ENCODE measurements at regions not wholly inside any gene's neighbourhood (a gene's known extent, or its start where the extent isn't known, plus 50 kb on each side); places are given as distances from the start of the nearest gene placed in this dataset.

GRCh38 chr3:178381971-178382448 is 154.2 kb upstream of the KCNMB2 start:
- H3K4me3 ChIP-seq: no peak overlapping the region
- H3K36me3 ChIP-seq: no peaks in the 10 kb centered on the region
- no peak overlapping the region for H3K27ac ChIP-seq
- no peaks in the 10 kb centered on the region for H3K27me3 ChIP-seq
- intact Hi-C loops (cut with DNase I; ENCODE audit: low total_unique reads): no loop called here
- peaks cover 0 to 6% of the 10 kb centered on the region in 2 donors for H3K4me1 ChIP-seq
- DNase-seq (ENCODE audit: low spot score in 2 of 2): no peak
- TF ChIP-seq, protein P1, sequence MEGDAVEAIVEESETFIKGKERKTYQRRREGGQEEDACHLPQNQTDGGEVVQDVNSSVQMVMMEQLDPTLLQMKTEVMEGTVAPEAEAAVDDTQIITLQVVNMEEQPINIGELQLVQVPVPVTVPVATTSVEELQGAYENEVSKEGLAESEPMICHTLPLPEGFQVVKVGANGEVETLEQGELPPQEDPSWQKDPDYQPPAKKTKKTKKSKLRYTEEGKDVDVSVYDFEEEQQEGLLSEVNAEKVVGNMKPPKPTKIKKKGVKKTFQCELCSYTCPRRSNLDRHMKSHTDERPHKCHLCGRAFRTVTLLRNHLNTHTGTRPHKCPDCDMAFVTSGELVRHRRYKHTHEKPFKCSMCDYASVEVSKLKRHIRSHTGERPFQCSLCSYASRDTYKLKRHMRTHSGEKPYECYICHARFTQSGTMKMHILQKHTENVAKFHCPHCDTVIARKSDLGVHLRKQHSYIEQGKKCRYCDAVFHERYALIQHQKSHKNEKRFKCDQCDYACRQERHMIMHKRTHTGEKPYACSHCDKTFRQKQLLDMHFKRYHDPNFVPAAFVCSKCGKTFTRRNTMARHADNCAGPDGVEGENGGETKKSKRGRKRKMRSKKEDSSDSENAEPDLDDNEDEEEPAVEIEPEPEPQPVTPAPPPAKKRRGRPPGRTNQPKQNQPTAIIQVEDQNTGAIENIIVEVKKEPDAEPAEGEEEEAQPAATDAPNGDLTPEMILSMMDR (IDR thresholded peaks at IDR 0.05): no peak
- TF ChIP-seq POLR2AphosphoS5 (IDR thresholded peaks at IDR 0.05) (no peak), POLR2A (IDR thresholded peaks at IDR 0.05) (no peak)
- H3K9me3 ChIP-seq: no peaks in the 10 kb centered on the region

- no peaks in the 10 kb centered on the region for H3K27me3 ChIP-seq
- H3K4me1 ChIP-seq: peaks cover 0 to 6% of the 10 kb centered on the region in 2 donors
- no peaks in the 10 kb centered on the region for H3K9me3 ChIP-seq
- intact Hi-C loops (cut with DNase I; ENCODE audit: low total_unique reads): no loop called here
- no peak overlapping the region for H3K27ac ChIP-seq
- H3K36me3 ChIP-seq: no peaks in the 10 kb centered on the region
- TF ChIP-seq, protein P1 (IDR thresholded peaks at IDR 0.05): no peak
- TF ChIP-seq POLR2A (IDR thresholded peaks at IDR 0.05) (no peak), POLR2AphosphoS5 (IDR thresholded peaks at IDR 0.05) (no peak)
- no peak for DNase-seq (ENCODE audit: low spot score in 2 of 2)
- H3K4me3 ChIP-seq: no peak overlapping the region
These were observed 153.7 kb upstream of the KCNMB2 start for GRCh38 chr3:178382449-178383061.

DNA sequence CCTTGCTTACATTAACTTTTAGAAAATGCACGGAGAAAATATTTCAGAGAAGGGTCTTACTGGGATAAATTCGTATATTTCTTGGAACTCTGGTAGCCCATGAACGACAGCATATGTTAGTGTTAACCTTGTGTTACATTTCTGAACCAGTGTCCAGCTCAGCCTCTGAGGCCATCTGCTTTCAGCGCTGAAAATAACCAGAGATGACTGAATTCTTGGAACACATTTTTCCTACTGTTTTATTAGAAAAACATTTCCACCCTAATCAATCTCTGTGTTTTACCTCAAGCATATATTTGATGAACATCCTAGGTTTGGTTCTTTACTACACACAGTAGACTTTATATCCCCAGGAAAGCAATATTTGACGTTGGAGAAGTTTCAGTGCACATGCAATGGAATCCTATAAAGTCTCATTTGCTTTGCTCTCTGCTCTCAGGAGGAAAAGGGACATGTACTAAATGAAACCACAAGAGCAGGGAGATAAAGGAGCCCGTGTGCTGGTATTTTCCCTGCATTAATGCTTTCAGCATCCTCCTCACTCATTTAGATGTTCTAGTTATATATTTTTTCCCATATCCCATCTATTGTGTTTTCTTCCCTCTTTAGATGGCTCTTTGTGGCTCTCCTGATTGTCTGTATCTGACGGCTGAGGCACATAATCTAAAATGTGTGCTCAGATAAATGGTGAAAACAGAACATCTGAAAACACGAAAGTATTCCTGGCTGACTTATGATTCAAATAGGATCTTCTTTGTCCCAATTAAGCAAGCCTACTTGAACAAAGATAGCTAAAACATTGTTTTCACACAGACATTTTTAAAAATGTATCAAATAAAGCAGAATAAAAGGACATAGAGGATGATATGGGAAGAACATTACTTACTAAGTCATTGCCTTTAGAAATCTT is 151.7 kb upstream of the KCNMB2 start:
- no peaks in the 10 kb centered on the region for H3K27me3 ChIP-seq
- H3K4me3 ChIP-seq: no peak overlapping the region
- H3K4me1 ChIP-seq: peaks cover 0 to 6% of the 10 kb centered on the region in 2 donors
- no peaks in the 10 kb centered on the region for H3K36me3 ChIP-seq
- intact Hi-C loops (cut with DNase I; ENCODE audit: low total_unique reads): no loop called here
- H3K9me3 ChIP-seq: no peaks in the 10 kb centered on the region
- no peak for DNase-seq (ENCODE audit: low spot score in 2 of 2)
- H3K27ac ChIP-seq: peak overlapping the region in 1 of 2 donors; percentile 31
- no peak for TF ChIP-seq POLR2AphosphoS5 (IDR thresholded peaks at IDR 0.05)
- TF ChIP-seq, protein P1 (IDR thresholded peaks at IDR 0.05): no peak
- no peak for TF ChIP-seq POLR2A (IDR thresholded peaks at IDR 0.05)

DNA sequence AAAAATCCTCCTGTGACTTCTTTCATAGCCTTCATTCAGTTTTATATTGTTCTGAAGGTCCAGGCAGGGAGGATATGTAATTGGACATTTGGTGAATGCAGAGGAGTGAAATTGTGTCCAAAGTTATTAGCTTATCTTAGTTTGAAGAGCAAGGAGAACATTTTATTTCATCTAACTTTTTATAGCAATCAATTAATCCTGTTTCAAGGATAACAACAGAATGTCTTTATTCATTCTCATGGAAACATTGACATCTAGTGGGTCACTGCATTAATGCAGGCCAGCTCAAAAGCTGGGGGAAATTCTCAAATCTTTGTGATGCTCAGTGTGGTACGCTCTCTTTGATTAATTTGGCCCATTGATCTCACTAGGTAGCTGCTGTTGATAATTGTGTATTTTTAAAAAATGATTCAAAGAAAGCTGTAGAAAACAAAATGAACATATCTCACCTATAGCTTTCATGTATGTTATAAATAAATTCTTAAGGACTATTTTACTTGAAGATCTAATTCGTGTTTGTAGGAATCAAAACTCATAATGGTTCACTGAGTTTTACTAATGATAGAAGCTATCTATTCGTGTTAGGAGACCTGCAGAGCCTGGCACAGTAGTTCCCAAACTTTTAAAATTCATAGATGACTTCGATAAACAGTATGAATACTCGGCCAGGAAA is 150.8 kb upstream of the KCNMB2 start:
- no peak for TF ChIP-seq POLR2AphosphoS5 (IDR thresholded peaks at IDR 0.05)
- TF ChIP-seq, protein P1 (IDR thresholded peaks at IDR 0.05): peak; percentile 74 to 86 (median 82)
- no peak overlapping the region for H3K27ac ChIP-seq
- H3K27me3 ChIP-seq: no peaks in the 10 kb centered on the region
- no peaks in the 10 kb centered on the region for H3K9me3 ChIP-seq
- intact Hi-C loops (cut with DNase I; ENCODE audit: low total_unique reads): no loop called here
- no peak for DNase-seq (ENCODE audit: low spot score in 2 of 2)
- no peaks in the 10 kb centered on the region for H3K36me3 ChIP-seq
- H3K4me3 ChIP-seq: no peak overlapping the region
- H3K4me1 ChIP-seq: peaks cover 0 to 6% of the 10 kb centered on the region in 2 donors

Measured in breast epithelium (tissue), 4 donors.